B cell (primary cell): ENCODE measurements at regions not wholly inside any gene's neighbourhood (a gene's known extent, or its start where the extent isn't known, plus 50 kb on each side); places are given as distances from the start of the nearest gene placed in this dataset.
"Not testable (repeated sequence)": the region's sequence is repeated elsewhere in the genome, so short reads cannot be mapped to it uniquely, and the experiment has no call there.

Experiments used
- ATAC-seq: fragments of 200-7000 bp; cut with Tn5 transposase; one replicate; pipeline ENCODE4 v1.10.0; 2021; ENCODE audit warnings: low read depth, mild to moderate bottlenecking, moderate number of reproducible peaks, moderate library complexity
- CTCF ChIA-PET: fragments of 350-600 bp; sonication (Branson Sonifier 250); formaldehyde crosslinking; loops from one replicate; lab custom pipeline; 2021; ENCODE audit warnings: antibody characterized with exemption, inconsistent platforms; lab: Charles Lee
- POLR2A ChIA-PET: fragments of 350-600 bp; sonication (Branson Sonifier 250); formaldehyde crosslinking; loops from one replicate; lab custom pipeline; 2021; ENCODE audit warnings: antibody characterized with exemption; lab: Charles Lee
- DNase-seq: peaks from one replicate; pipeline ENCODE4 v3.0.0; 2013
- H2AFZ ChIP-seq: 2 replicates; pipeline ENCODE4 v1.6.1; 2012; ENCODE audit warnings: mild to moderate bottlenecking, low read depth, low read length; ENCODE audit not compliant: insufficient read depth, poor library complexity, severe bottlenecking
- H3K27ac ChIP-seq, 2 donors: 1 replicate in 1 of 2; 2 replicates in 1 of 2; pipeline ENCODE4 v1.5.1; 2012 to 2013; ENCODE audit warnings: low read length in 2 of 2, mild to moderate bottlenecking in 2 of 2, moderate library complexity in 1 of 2
- H3K27me3 ChIP-seq, 4 experiments: fragments of 200-600 bp in 1 of 4; sonication (generic) in 1 of 4; replicated peaks in 1 of 4; 1 replicate in 2 of 4; 2 replicates in 2 of 4; pipeline versions ENCODE4 v1.6.1 to v1.7.0; 2013 to 2016; ENCODE audit warnings: low read length in 3 of 4, mild to moderate bottlenecking in 2 of 4, mixed read lengths in 1 of 4, moderate library complexity in 1 of 4; ENCODE audit not compliant: insufficient read depth in 4 of 4, control insufficient read depth in 3 of 4; ENCODE audit errors: control extremely low read depth in 1 of 4
- H3K36me3 ChIP-seq, 2 experiments: replicated peaks in 1 of 2; 1 replicate in 1 of 2; 2 replicates in 1 of 2; pipeline versions ENCODE4 v1.6.1 to v1.7.1; 2013; ENCODE audit warnings: low read length in 1 of 2; ENCODE audit not compliant: insufficient read depth in 2 of 2, control insufficient read depth in 1 of 2; ENCODE audit errors: control extremely low read depth in 1 of 2, extremely low read depth in 1 of 2
- H3K4me1 ChIP-seq, 2 donors: fragments of 200-600 bp in 1 of 2; sonication (generic) in 1 of 2; 1 replicate in 1 of 2; 2 replicates in 1 of 2; pipeline versions ENCODE4 v1.5.1 to v1.6.1; 2013 to 2017; ENCODE audit warnings: low read length in 2 of 2; ENCODE audit not compliant: control insufficient read depth in 2 of 2, insufficient read depth in 2 of 2
- H3K4me2 ChIP-seq: replicated peaks from 2 replicates; pipeline ENCODE3; 2012; ENCODE audit warnings: mild to moderate bottlenecking, low read depth, low read length; ENCODE audit not compliant: poor library complexity, severe bottlenecking
- H3K4me3 ChIP-seq, 5 experiments: fragments of 200-600 bp in 1 of 5; sonication (generic) in 1 of 5; 1 replicate in 3 of 5; 2 replicates in 2 of 5; pipeline versions ENCODE4 v1.5.1 to v1.7.0; 2011 to 2016; ENCODE audit warnings: low read length in 4 of 5, mild to moderate bottlenecking in 4 of 5, low read depth in 2 of 5, control low read depth in 1 of 5, moderate library complexity in 1 of 5; ENCODE audit not compliant: insufficient read depth in 1 of 5; ENCODE audit errors: control extremely low read depth in 1 of 5, extremely low read depth in 1 of 5
- H3K79me2 ChIP-seq: fragments of 200-600 bp; sonication (generic); one replicate; pipeline ENCODE4 v1.6.0; 2016; ENCODE audit warnings: low read length; ENCODE audit not compliant: control insufficient read depth, insufficient read depth
- H3K9ac ChIP-seq: fragments of 200-600 bp; sonication (generic); 2 replicates; pipeline ENCODE4 v1.6.1; 2017; ENCODE audit warnings: mild to moderate bottlenecking, low read length, moderate library complexity
- H3K9me3 ChIP-seq, 3 donors: one replicate each; pipeline versions ENCODE4 v1.6.1 to v1.7.1; 2013; ENCODE audit warnings: low read length in 2 of 3; ENCODE audit not compliant: control insufficient read depth in 2 of 3, insufficient read depth in 1 of 3; ENCODE audit errors: control extremely low read depth in 1 of 3
- H4K20me1 ChIP-seq: 2 replicates; pipeline ENCODE4 v1.6.0; 2012; ENCODE audit warnings: mild to moderate bottlenecking, low read length; ENCODE audit not compliant: insufficient read depth, control insufficient read depth, poor library complexity, severe bottlenecking
- H3K27ac Mint-ChIP-seq: one replicate; pipeline ENCODE4 v1.8.0; 2021; ENCODE audit warnings: mixed read lengths
- H3K27me3 Mint-ChIP-seq: one replicate; pipeline ENCODE4 v1.8.0; 2021; ENCODE audit warnings: mixed read lengths
- H3K4me1 Mint-ChIP-seq: one replicate; pipeline ENCODE4 v1.8.0; 2021; ENCODE audit warnings: mixed read lengths
- H3K4me3 Mint-ChIP-seq: one replicate; pipeline ENCODE4 v1.8.0; 2021; ENCODE audit warnings: mixed read lengths
- H3K9me3 Mint-ChIP-seq: one replicate; pipeline ENCODE4 v1.8.0; 2022; ENCODE audit warnings: mixed read lengths; ENCODE audit not compliant: insufficient read depth
- EZH2 ChIP-seq: IDR thresholded peaks from 2 replicates; pipeline ENCODE4 v1.6.1; 2012; ENCODE audit warnings: borderline replicate concordance, low read depth, mild to moderate bottlenecking, moderate library complexity, low read length; ENCODE audit not compliant: insufficient read depth, poor library complexity, severe bottlenecking
- WGBS: methylation state at CpG from one replicate; pipeline ENCODE4 v1.1.5; 2013; ENCODE audit warnings: missing lambda C conversion rate; ENCODE audit not compliant: insufficient coverage; 5-methylcytosine and 5-hydroxymethylcytosine counted together
- intact Hi-C: fragments of 100-400 bp; cut with micrococcal nuclease; formaldehyde crosslinking; loops from one replicate; pipeline ENCODE4 v1.10.0; 2022
- TF ChIP-seq, protein P1 (sequence below): fragments of 200-600 bp; IDR thresholded peaks from one replicate; pipeline ENCODE4 v1.8.0; 2022; ENCODE audit warnings: antibody characterized with exemption, mild to moderate bottlenecking

GRCh38 chr11:38900211-38900610 lies 2302.2 kb upstream of the RAG2 start:
- no peak overlapping the region for H3K27ac Mint-ChIP-seq
- H3K4me3 Mint-ChIP-seq = no peak overlapping the region
- ChIA-PET POLR2A (no interaction called here), CTCF (no interaction called here)
- no peaks in the 10 kb centered on the region for H3K4me1 Mint-ChIP-seq
- ATAC-seq = no peak
- H3K36me3 ChIP-seq = no peaks in the 10 kb centered on the region
- H3K4me2 ChIP-seq = no peak overlapping the region
- no peaks in the 10 kb centered on the region for H3K4me1 ChIP-seq
- 80% methylated on average over 1 of the region's 6 CpGs for WGBS
- no peak overlapping the region for H3K27ac ChIP-seq
- H3K79me2 ChIP-seq = no peaks in the 10 kb centered on the region
- H2AFZ ChIP-seq = no peak overlapping the region
- no peak overlapping the region for H3K9ac ChIP-seq
- no peaks in the 10 kb centered on the region for H3K9me3 ChIP-seq
- no peak overlapping the region for H3K4me3 ChIP-seq
- no peaks in the 10 kb centered on the region for H3K27me3 ChIP-seq
- TF ChIP-seq, protein P1, sequence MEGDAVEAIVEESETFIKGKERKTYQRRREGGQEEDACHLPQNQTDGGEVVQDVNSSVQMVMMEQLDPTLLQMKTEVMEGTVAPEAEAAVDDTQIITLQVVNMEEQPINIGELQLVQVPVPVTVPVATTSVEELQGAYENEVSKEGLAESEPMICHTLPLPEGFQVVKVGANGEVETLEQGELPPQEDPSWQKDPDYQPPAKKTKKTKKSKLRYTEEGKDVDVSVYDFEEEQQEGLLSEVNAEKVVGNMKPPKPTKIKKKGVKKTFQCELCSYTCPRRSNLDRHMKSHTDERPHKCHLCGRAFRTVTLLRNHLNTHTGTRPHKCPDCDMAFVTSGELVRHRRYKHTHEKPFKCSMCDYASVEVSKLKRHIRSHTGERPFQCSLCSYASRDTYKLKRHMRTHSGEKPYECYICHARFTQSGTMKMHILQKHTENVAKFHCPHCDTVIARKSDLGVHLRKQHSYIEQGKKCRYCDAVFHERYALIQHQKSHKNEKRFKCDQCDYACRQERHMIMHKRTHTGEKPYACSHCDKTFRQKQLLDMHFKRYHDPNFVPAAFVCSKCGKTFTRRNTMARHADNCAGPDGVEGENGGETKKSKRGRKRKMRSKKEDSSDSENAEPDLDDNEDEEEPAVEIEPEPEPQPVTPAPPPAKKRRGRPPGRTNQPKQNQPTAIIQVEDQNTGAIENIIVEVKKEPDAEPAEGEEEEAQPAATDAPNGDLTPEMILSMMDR = no peak
- TF ChIP-seq EZH2 = no peak
- H4K20me1 ChIP-seq = no peaks in the 10 kb centered on the region
- H3K27me3 Mint-ChIP-seq = no peaks in the 10 kb centered on the region
- no peak for DNase-seq
- peaks cover 5% of the 10 kb centered on the region for H3K9me3 Mint-ChIP-seq
- intact Hi-C loops = no loop called here

GRCh38 chr11:38894201-38894600 lies 2296.2 kb upstream of the RAG2 start:
- H3K4me1 Mint-ChIP-seq, H3K27ac Mint-ChIP-seq, H3K79me2 ChIP-seq, CTCF ChIA-PET, ATAC-seq, DNase-seq, H3K27ac ChIP-seq, intact Hi-C loops, H3K4me3 ChIP-seq, H3K9me3 ChIP-seq, H2AFZ ChIP-seq, H3K9ac ChIP-seq, H3K27me3 Mint-ChIP-seq, H3K9me3 Mint-ChIP-seq, H3K4me2 ChIP-seq, H3K36me3 ChIP-seq, H3K27me3 ChIP-seq, POLR2A ChIA-PET, H3K4me3 Mint-ChIP-seq, H4K20me1 ChIP-seq, H3K4me1 ChIP-seq: not testable (repeated sequence)
- 83% methylated on average over 1 of the region's 6 CpGs for WGBS
